ENCODE measurements at regions not wholly inside any gene's neighbourhood (a gene's known extent, or its start where the extent isn't known, plus 50 kb on each side); places are given as distances from the start of the nearest gene placed in this dataset.

DNA sequence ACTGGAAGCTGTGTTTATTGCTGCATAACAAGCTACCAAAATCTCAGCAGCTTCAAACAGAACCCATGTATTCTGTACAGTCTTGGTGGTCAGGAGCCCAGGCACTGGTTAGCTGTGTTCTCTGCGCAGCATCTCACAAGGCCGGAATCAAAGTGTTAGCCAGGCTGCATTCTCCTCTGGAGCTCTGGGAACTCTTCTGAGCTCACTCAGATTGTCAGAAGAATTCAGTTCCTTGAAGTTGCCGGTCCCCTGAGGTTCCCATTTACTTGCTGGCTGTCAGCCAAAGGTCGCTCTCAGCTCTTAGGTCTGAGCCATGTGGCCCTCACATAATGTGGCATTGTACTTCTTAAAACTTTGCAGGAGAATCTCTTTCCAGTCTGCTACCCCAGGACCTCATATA is 123.6 kb upstream of the SMIM21 start:
- DNase-seq (ENCODE audit: low read depth), result no peak
- TF ChIP-seq CTCF (conservative IDR thresholded peaks at IDR 0.05; ENCODE audit: low read depth, low read length), result no peak

GRCh38 chr18:75548353-75548905 is 120.9 kb upstream of the SMIM21 start:
- H3K4me3 ChIP-seq (ENCODE audit: low read length), result no peak overlapping the region
- no peak for TF ChIP-seq CTCF (conservative IDR thresholded peaks at IDR 0.05; ENCODE audit: low read depth, low read length)
- no peak for DNase-seq (ENCODE audit: low read depth)

More for the DNA sequence above, 123.6 kb upstream of the SMIM21 start:
- H3K4me3 ChIP-seq (ENCODE audit: low read length), result no peak overlapping the region

GRCh38 chr18:75546964-75547363 is 119.5 kb upstream of the SMIM21 start:
- no peak for TF ChIP-seq CTCF (conservative IDR thresholded peaks at IDR 0.05; ENCODE audit: low read depth, low read length)
- no peak for DNase-seq (ENCODE audit: low read depth)
- H3K4me3 ChIP-seq (ENCODE audit: low read length), result no peak overlapping the region

GRCh38 chr18:75545189-75545588 is 117.7 kb upstream of the SMIM21 start:
- no peak overlapping the region for H3K4me3 ChIP-seq (ENCODE audit: low read length)
- TF ChIP-seq CTCF (conservative IDR thresholded peaks at IDR 0.05; ENCODE audit: low read depth, low read length), result no peak
- DNase-seq (ENCODE audit: low read depth), result no peak

GRCh38 chr18:75544496-75544895 is 117.0 kb upstream of the SMIM21 start:
- TF ChIP-seq CTCF (conservative IDR thresholded peaks at IDR 0.05; ENCODE audit: low read depth, low read length), result no peak
- no peak overlapping the region for H3K4me3 ChIP-seq (ENCODE audit: low read length)
- no peak for DNase-seq (ENCODE audit: low read depth)

GRCh38 chr18:75544051-75544481 is 116.6 kb upstream of the SMIM21 start:
- no peak for TF ChIP-seq CTCF (conservative IDR thresholded peaks at IDR 0.05; ENCODE audit: low read depth, low read length)
- H3K4me3 ChIP-seq (ENCODE audit: low read length), result no peak overlapping the region
- DNase-seq (ENCODE audit: low read depth), result no peak

DNA sequence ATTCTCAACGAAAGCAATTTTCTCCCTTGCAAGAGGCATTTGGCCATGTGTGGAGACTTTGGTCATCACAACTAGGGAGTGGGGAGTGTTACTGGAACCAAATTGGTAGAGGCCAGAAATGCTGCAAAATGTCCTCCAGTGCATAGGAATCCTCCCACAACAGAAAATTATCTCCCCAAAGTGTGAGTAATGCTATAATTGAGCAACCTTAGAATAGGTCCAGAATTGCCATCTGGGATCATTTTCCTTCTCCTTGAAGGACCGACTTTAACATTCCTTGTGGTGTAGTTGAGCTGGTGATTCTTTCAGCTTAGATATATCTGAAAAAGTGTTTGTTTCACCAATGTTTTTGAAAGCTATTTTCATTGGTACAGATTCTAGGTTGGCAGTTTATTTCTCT is 111.2 kb upstream of the SMIM21 start:
- no peak for TF ChIP-seq CTCF (conservative IDR thresholded peaks at IDR 0.05; ENCODE audit: low read depth, low read length)
- no peak for DNase-seq (ENCODE audit: low read depth)
- no peak overlapping the region for H3K4me3 ChIP-seq (ENCODE audit: low read length)

Measured in retinal pigment epithelial cell (primary cell).